Mammary epithelial cell (primary cell): ENCODE measurements at regions not wholly inside any gene's neighbourhood (a gene's known extent, or its start where the extent isn't known, plus 50 kb on each side); places are given as distances from the start of the nearest gene placed in this dataset.

Source experiments
- EZH2 ChIP-seq: IDR thresholded peaks from 2 replicates; pipeline ENCODE4 v1.6.1; 2012; ENCODE audit warnings: low read length, inconsistent platforms, borderline replicate concordance
- TF ChIP-seq, protein P1 (sequence below), 2 donors: IDR thresholded peaks in 1 of 2; conservative IDR thresholded peaks in 1 of 2; 2 replicates each; pipeline ENCODE4 v1.5.1; 2011 to 2012; ENCODE audit warnings: inconsistent platforms in 2 of 2, low read length in 2 of 2, mild to moderate bottlenecking in 2 of 2, control low read depth in 1 of 2, low read depth in 1 of 2; ENCODE audit not compliant: insufficient read depth in 1 of 2; ENCODE audit errors: extremely low read depth in 1 of 2

DNA sequence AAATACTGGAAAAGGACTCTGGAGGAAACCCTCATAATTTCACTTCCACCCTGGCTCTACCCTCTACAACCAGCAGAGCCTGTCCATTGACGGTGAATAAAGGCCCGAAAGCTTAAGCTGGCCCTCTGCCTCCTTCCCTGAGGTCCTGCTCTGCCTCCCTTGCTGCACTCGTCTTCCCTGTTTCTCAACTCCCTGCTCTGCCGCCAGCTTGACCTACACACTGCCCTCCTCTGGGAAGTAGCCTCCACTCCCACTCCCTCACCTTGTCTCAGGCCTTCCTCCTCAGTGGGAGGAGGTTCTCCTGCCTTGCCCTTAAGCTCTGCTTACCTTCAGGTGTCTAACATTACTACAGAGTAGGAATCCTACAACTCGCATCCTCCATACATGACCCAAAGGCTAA, 608.6 kb upstream of the NR3C2 start:
- TF ChIP-seq, protein P1, sequence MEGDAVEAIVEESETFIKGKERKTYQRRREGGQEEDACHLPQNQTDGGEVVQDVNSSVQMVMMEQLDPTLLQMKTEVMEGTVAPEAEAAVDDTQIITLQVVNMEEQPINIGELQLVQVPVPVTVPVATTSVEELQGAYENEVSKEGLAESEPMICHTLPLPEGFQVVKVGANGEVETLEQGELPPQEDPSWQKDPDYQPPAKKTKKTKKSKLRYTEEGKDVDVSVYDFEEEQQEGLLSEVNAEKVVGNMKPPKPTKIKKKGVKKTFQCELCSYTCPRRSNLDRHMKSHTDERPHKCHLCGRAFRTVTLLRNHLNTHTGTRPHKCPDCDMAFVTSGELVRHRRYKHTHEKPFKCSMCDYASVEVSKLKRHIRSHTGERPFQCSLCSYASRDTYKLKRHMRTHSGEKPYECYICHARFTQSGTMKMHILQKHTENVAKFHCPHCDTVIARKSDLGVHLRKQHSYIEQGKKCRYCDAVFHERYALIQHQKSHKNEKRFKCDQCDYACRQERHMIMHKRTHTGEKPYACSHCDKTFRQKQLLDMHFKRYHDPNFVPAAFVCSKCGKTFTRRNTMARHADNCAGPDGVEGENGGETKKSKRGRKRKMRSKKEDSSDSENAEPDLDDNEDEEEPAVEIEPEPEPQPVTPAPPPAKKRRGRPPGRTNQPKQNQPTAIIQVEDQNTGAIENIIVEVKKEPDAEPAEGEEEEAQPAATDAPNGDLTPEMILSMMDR (conservative IDR thresholded peaks at IDR 0.05 in 1 of 2, IDR thresholded peaks at IDR 0.05 in 1 of 2; ENCODE audit: extremely low read depth in 1 of 2, insufficient read depth in 1 of 2, low read depth in 1 of 2, low read length in 2 of 2) = no peak
- TF ChIP-seq EZH2 = no peak
